Central memory CD4-positive, alpha-beta T cell (primary cell): ENCODE measurements at regions not wholly inside any gene's neighbourhood (a gene's known extent, or its start where the extent isn't known, plus 50 kb on each side); places are given as distances from the start of the nearest gene placed in this dataset.

Source experiments
- DNase-seq: peaks from one replicate; pipeline ENCODE4 v3.0.0; 2022

DNA sequence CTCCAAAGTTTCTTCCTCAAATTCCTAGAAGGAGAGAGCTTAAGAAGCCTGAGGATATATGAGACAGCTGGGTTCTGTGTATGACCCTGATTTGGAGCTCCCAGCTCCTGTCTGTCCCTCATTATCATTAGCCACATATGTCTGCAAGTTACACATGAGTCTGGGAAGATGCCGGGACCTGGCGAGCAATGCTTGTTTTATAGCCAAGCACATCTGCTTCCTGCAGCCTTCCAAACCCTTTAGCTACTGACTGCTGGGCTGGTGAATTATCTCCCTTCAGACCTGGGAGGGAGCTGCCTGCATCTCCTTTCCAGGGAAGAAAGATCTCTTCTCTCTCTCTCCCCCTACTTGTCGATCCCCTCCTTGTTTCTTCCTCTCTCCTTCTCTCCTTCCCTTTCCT lies 556.7 kb upstream of the BOD1L1 start:
- DNase-seq: no peak

DNA sequence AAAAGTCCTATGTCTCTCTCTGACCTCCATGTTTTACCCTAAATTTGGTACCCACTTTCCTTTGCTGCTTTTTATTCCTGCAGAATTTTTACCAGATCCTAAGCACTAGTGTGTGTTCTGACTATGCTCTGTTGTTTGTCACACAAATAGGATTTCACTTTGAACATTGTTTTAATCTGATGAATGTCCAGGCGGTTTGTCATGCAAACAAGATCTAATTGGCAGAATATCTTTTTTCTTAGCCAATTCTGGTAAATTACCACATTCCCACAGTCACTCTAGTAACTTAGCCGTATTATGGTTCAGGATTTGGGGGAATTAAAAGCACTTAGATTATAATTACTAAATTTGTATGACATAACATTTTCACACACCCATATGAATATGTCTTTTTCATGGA lies 557.2 kb upstream of the BOD1L1 start:
- DNase-seq: no peak

DNA sequence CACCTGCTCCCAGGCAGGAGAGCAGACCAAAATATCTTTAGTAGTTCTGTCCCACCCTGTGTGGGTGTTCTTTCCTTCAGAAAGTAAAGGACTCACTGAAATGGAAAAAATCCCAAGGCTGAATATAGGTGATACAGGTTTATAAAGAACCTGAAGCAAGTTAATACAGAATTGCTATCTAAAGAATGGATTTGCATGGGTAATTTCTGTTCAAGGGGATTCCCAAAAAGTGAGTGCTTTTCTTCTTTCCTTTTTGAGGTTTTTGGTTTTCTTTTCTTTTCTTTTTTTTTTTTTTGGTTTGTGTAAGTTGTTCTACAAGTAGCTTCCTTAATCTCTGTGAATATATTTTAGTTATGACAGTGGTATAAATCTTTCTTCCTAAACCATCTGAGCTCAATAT lies 560.7 kb upstream of the BOD1L1 start:
- no peak for DNase-seq

DNA sequence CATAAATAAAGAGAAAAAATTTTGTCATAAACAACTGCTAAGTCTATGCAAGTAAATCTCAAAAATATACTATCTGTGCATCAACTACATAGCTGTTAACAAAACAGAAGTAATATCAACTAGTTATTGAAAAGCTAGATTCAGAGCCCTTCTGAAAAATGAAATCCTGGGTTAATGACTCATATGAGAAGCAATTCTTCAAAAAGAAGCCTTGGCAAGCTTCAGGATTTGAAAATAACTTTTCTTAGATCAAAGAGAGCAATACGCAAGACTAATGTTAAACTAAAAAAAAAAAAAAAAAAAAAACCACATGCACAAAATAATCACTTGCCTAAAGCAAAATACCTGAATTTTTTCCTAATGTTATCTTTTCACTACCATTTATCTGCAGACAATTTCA lies 566.1 kb upstream of the BOD1L1 start:
- DNase-seq: no peak

DNA sequence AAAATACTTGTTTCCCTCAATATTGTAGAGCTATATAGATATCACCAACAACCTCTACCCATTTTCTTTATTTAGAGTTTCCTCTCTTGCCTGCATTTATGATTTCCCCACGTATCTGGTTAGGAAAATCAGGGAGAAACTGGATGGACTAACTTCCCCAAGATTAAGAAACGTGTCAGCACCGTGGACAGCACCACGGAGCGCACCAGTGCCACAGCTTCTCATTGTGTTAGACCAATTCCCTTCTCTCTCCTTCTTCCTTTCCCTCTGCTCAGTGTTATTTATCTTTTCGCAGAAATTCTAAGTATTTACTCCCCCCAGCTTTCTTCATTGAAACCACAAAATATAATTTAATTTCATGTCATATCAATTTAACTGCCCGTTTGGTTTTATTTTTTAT lies 568.6 kb upstream of the BOD1L1 start:
- no peak for DNase-seq

DNA sequence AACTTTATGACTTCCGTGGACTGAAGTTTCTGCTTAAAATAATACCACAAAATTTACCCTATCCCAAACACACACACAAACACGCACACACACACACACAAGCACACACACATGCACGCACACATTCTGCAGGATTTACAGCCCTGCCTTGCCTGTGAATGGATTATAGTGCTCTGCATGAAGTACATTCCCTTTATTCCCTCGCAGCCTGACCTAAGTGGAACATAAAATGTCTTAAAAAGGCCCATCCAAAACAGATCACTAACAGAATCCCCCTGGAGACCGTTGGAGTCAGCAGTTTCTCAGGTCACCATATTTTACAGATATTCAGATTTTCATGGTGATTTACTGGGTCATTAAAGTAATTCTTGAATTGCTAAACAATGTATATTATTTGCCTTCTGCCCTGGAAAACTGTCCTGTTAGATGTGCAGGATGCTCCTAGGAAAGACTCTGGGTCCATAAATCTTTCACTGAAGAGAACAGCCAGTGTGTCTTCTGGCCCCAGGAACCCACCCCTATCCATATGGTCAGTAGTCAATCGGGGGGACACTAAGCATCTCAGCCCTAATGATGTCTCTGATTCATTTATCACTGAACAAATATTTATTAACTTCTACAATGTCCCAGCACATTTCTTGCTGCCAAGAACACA lies 587.7 kb upstream of the BOD1L1 start:
- DNase-seq: no peak

DNA sequence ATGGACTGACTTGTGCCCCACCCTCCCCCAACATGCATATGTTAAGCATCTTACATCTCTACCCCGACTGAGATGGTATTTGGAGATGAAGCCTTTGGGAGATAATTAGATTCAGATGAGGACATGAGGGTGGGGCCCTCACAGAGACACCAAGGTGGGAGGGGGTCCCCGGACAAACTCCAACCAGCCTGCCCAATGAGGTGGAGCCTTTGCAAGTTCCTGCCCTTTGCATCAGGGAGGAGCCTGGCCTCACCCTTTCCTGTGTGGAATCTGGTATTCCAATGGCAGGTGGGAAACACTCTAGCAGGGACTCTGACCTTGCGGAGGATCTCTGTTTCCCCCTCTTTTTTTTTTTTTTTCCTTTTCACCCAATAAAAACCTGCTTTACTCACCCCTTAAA lies 589.9 kb upstream of the BOD1L1 start:
- no peak for DNase-seq

DNA sequence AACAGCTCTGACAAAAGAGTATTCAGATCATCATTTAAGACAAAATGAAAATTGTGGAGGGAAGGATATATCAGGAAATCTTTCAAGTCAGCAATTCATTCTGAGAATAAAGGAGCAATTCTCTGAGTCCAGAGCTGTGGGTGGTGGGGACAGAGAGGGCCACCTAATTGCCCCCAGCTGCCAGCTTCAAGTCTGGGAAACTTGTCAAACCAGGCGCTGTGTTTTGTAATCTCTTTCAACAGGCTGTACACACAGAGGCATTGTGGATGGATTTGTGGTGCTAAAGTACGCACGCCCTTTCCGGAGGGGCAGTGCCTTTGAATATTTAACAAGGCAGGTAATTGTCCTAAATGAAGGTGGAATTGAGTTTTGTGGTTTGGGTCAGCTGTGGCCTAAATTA lies 591.1 kb upstream of the BOD1L1 start:
- no peak for DNase-seq

DNA sequence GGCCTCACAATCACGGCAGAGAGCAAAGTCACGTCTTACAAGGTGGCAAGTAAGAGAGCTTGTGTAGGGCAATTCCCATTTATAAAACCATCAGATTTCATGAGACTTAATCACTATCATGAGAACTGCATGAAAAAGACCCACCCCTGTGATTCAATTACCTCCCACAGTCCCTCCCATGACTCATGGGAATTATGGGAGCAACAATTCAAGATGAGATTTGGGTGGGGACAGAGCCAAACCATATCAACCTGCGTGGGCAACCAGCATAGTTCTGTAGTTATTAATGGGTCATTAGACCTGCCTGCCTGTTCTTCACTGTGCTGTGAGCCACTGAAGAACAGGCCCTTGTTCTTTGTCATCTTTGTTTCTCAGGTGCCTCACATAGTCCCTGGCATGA lies 593.7 kb upstream of the BOD1L1 start:
- no peak for DNase-seq

DNA sequence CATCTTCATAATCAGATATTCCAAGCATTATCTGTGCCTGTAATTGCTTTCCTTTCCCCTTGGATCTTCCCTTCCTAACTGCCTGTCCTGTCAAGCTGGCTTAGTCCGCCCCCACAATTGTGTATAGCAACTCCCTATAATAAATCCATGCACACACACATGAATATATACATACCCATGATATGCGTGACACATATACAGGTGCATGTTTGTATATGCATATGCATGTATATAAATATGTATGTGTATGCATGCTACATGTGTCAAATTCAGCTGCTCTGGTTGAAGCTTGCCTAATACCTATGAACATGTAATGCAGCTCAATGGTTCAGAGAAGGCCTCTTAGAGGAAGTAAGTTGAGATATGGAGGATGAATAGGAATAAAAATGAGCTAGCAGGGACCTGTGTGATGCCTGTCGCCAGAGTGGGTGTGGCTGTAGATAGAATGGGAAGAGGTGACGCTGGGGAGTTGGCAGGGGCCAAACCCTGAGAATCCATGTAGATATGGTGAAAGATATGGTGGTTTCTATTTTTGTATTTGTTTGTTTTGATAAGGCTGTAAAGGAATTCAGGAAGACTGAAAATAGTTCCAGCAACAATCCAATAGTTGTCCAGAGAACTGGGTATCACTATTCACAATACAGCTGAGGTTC lies 595.0 kb upstream of the BOD1L1 start:
- DNase-seq: no peak

DNA sequence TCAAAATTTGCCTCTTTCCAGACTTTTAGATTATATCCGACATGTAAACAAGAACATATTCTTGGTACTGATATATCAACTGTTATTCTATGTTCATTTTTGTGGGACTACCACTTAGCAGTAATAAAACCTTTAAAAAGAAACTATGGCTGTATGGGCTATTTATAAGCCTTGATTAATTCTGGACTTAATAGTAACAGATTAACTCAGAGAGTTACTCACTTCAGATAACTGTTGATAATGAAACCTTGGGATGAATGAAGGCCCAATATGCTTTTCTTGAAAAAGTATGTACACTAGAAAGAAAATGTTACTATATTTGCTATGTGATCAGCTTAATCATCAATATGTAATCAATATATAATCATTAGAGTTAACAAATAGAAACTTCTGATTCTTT lies 595.9 kb upstream of the BOD1L1 start:
- DNase-seq: no peak

DNA sequence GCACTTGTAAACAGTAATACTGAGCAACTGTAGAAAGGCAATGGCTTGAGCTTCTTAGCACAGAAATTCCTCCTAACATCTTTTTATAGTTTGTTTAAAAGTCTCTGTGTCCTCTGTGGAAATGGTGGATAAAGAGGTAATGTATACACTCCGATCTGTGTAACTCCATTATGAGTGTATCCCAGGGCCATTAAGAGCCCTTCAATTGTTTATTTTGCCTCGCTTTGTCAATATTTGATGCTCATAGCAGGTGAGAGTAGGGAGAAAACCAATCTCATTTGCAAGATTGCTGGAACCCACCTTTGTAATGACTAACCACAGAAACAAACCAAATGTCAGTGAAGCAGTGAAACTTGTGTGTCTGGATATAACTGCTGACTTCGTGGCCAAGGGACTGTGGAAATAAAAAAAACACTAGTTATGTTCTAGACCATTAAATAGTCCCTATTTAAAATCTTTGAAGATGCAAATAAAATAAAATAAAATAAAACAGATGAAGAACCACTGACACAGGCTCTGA lies 598.2 kb upstream of the BOD1L1 start:
- no peak for DNase-seq

DNA sequence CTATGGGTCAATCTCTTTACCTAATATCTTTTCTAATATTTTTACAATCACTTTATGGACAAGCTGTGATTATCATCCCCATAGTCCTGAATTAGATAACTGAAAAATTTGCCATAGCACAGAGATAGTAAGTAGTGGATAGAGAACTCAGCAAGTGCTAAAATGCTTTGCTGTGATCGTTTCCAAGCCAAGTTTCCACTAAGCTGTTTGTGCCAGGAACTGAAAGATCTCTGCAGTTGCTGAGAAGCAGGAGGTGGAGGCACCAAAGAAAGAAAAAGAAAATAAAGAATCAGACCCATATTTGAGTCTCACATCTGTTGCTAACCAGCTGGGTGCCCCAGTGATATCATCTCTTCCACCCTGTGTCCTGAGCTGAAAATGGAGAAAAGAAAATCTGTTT lies 605.6 kb upstream of the BOD1L1 start:
- DNase-seq: no peak

DNA sequence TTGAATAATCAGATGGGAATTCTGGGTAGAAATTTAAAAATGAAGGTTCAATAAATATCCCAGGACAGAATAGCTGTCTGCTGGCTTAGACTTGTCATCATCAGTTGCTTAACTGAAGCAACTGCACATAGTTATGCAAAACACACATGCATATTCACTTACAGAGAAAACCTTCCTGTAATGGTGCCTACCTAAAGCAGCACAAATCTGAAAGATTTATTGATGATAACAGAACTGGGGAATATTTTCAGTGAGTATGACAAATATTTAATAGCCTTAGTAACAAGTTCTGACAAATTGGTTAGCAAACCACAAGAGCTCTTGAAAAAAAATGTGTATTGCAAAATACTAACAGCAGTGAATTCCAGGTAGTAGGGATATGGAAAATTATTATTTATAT lies 606.8 kb upstream of the BOD1L1 start:
- DNase-seq: no peak

DNA sequence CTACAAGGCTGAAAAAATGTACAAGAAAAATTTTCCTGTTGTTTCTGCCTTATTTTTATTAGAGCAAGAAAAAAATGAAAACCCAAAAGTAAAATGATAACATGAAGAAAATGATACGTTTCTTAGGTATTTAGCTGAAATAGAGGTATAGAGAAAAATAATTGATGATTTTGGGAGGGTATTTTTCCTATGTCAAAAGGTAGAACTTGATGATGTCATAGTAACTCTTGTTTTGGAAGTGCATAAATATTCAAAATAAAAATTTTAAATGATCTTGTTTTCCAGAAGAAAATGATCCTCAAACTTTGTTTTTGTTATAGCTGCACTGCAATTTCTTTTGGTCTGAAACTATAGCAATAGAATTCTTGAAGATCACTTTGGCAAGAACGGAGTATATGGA lies 608.8 kb upstream of the BOD1L1 start:
- no peak for DNase-seq

DNA sequence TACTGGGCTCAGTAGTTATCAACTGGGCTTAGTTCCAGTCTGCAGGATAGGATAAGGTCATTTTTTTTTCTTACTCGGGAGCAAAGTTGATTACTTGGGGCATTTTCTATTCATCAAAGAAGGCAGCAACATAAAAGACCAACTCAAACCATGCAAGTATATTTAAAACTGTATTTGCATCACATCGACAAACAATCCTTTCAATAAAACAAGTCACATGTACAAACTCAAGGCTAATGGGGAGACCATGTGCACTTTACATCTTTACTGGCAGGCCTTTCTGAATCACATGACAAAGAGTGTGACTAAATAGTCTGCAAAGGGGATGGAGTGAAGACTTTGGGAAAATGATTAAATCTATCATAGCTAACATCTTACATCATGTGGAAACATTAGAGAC lies 610.4 kb upstream of the BOD1L1 start:
- no peak for DNase-seq

DNA sequence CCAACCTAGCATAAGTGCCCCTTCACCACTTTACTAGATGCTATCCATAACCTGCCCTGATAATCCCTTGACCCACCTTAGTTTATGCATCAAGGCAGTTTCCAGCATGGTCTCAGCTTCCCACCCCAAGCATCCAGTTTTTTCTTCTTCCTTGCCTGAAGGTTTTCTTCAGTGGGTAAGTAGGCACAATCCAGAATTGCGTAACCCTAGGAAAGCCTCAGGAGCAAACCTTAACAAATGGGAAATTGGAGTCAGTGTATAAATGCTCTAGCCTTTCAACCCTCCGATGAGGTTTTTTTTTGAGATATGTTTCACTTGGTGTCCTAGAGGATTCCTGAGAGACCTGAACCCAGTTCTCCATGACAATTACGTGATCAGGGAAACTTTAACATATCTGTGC lies 614.0 kb upstream of the BOD1L1 start:
- DNase-seq: no peak

DNA sequence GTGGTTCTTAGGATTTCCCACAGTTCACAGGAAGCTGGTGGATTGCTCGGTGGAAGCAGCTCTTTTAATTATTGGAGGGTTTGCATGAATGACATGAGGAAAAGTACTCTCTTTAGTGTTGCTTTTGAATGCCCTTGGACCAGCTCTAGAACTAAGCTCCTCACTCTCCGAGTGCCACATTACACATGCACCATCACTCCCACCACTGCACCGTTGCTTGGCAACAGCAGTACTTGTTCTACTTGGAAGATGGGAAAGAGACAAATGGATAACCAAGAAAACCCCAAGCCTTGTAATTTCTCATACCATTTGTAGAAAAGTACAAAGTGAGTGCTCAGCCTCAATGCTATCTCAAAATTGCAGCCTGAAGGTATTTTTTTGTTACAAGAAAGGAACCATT lies 620.2 kb upstream of the BOD1L1 start:
- DNase-seq: no peak

DNA sequence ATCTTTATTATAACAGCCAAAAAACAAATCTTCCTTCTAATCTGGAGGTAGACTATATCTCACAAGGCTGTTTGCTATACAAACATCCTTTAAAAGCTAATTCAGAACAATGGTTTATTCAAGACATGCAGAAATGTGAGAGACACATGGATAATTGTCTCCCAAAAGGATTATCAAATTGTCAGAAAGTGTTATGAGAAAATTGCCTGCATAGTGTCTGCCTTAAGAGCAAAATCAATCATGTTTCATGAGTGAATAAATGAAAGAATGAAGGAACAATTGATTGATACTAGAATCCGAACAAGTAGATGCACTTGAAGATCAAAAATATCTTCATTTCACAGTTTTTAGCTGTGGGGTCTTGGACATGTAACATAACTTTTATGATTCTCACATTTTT lies 621.7 kb upstream of the BOD1L1 start:
- DNase-seq: no peak

DNA sequence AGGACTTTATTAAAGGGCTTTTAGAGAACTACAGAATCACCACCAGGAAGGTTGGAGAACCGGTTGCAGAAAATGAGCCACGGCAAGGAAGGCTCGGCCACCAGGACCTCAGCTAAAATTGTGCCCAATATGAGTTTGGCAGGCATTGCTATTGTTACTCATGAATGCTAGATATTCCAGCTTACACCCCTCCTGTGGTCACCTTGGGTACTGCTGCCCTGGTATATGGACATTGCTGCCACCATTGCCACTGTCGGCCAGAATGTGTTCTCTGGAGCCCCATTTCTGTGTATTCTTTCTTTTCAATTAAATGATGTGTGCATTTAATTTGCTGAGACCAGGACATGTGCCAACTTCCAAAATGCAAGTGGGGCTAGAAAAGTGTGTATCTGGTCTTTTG lies 626.7 kb upstream of the BOD1L1 start:
- DNase-seq: no peak

DNA sequence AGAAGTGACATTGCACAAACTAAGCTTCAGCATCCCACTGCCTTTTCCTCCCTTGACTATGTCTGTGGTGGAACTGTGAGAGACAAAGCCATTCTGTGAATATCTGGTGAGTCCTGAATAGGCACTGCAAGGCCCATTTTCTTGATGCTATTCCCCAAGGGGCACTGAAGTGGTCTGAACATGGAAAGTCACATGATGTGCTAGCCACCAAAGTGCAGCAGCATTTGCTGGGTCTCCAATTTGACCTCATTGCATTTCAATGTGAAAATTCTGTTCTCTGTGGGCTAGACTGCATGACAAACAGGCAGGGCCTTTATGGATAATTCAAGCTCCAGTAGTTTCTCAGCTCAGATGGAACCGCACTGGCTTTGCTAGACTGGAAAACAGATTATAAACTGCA lies 627.4 kb upstream of the BOD1L1 start:
- no peak for DNase-seq

DNA sequence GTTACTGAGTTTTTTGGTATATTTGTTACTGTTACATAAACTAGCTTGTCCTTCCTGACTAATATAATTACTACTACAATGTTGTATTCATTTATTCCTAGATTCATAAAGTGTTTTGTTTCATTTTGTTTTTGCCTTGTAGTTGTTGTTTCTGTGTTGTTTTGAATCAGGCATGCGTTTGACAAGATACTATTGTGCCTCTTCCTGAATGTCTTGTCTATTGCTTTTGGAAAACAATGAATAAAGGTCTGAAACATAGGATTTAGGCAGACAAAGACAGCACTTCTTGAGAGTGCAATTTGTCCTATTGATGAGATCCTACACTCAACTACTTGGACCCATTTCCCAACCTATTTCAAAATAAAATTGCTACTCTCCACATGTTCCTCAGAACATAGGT lies 630.4 kb upstream of the BOD1L1 start:
- no peak for DNase-seq

DNA sequence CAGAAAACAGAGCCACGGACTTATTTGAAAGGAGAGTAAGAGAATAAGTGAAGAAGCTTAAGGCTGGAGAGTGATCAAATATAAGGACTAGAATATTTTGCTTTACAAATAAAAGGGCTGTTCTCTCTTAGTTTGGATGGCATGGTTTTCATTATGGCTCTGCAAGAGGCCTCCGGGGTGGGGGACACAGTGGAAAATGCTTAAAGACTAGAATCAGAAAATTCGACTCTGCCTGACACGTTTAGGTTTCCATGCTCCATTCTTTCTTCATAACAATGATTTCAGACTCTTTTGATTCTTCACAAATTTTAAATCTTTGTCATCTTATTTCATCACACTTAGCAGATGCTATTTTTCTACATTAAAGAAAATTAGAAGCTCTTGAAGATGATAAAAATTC lies 632.4 kb upstream of the BOD1L1 start:
- DNase-seq: no peak

DNA sequence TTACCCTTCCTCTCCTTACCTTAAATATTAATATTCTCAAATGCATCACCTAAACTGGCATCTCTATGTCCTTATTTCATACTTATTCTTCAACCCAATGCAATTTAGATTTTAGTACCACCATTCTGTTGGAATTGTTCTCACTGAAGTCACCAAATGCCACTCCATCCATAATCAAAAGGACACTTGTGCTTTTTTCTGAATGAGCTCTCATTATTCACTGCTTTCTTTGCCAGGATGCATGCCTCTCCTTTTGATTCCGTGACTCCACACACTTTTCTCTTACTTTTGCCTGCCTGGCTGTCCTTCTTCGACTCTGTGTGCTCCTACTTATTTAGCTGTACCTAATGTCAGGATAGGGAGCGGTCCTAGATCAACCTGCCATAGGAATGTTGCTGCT lies 633.1 kb upstream of the BOD1L1 start:
- DNase-seq: no peak

DNA sequence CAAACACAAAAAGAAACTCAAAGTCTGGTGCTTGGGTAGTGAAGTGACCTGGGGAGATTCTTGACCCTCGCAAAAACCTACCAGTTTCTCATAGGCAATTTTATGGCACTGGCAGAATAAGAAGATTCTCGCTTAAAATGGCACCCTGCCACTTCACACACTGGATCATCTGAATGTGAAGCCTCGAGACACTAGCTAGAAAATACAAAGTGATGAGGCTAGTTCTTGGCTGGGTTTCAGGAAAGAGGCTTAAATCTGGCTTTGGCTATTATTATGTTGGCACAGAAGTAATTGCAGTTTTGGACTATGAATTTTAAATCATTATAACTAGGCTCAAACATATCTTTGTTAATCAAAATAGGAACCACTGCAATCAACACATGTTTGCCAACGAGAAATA lies 634.7 kb upstream of the BOD1L1 start:
- no peak for DNase-seq
